Panc1 (cell line): ENCODE measurements at regions not wholly inside any gene's neighbourhood (a gene's known extent, or its start where the extent isn't known, plus 50 kb on each side); places are given as distances from the start of the nearest gene placed in this dataset.

ENCODE experiments used
- ATAC-seq: fragments of 200-7000 bp; cut with Tn5 transposase; 2 replicates; pipeline ENCODE4 v1.9.1; 2020; ENCODE audit warnings: mild to moderate bottlenecking, moderate library complexity
- BruUV-seq: library from RNA; stranded (reverse); fragments of 400-500 nt; replicated peaks from 2 replicates; lab custom pipeline; 2021; lab: Mats Ljungman, UMichigan
- CTCF ChIA-PET: fragments of 300-600 bp; sonication (Branson Sonifier 250); formaldehyde crosslinking; loops from one replicate; lab custom pipeline; 2022; ENCODE audit warnings: antibody characterized with exemption; lab: Charles Lee
- POLR2A ChIA-PET: fragments of 300-600 bp; sonication (Branson Sonifier 250); formaldehyde crosslinking; loops from one replicate; lab custom pipeline; 2022; ENCODE audit warnings: antibody characterized with exemption; lab: Charles Lee
- DNase-seq: peaks from one replicate; pipeline ENCODE4 v3.0.0-alpha.2; 2010; ENCODE audit warnings: low read depth, low spot score
- H3K27ac ChIP-seq: 2 replicates; pipeline ENCODE4 v1.5.1; 2011; ENCODE audit warnings: mild to moderate bottlenecking, low read length, inconsistent platforms
- H3K27me3 ChIP-seq: fragments of 200-500 bp; sonication (Bioruptor generic); 2 replicates; pipeline ENCODE4 v1.6.0; 2014; ENCODE audit warnings: low read length, inconsistent platforms; ENCODE audit not compliant: control insufficient read depth, insufficient read depth
- H3K36me3 ChIP-seq: fragments of 200-500 bp; sonication (Bioruptor generic); 2 replicates; pipeline ENCODE4 v1.5.1; 2014; ENCODE audit warnings: inconsistent platforms, mild to moderate bottlenecking, low read length, moderate library complexity; ENCODE audit not compliant: control insufficient read depth, insufficient read depth
- H3K4me1 ChIP-seq: 2 replicates; pipeline ENCODE4 v1.5.1; 2011; ENCODE audit warnings: inconsistent platforms, mild to moderate bottlenecking, low read length, moderate library complexity; ENCODE audit not compliant: control insufficient read depth, insufficient read depth
- H3K4me3 ChIP-seq, 2 experiments: 2 replicates each; pipeline ENCODE4 v1.5.1; 2011 to 2012; ENCODE audit warnings: low read depth in 2 of 2, low read length in 2 of 2, mild to moderate bottlenecking in 2 of 2, inconsistent platforms in 1 of 2, moderate library complexity in 1 of 2
- H3K9me3 ChIP-seq: fragments of 200-500 bp; sonication (Bioruptor generic); 2 replicates; pipeline ENCODE4 v1.5.1; 2014; ENCODE audit warnings: low read depth, mild to moderate bottlenecking, inconsistent platforms, low read length, moderate library complexity; ENCODE audit not compliant: control insufficient read depth, insufficient read depth
- CTCF ChIP-seq: fragments of 450-650 bp; IDR thresholded peaks from 2 replicates; pipeline ENCODE4 v1.5.1; 2017; ENCODE audit warnings: mild to moderate bottlenecking
- POLR2AphosphoS5 ChIP-seq: IDR thresholded peaks from 2 replicates; pipeline ENCODE4 v1.6.1; 2012; ENCODE audit warnings: mild to moderate bottlenecking, low read depth, low read length, moderate library complexity
- SIN3A ChIP-seq: IDR thresholded peaks from 2 replicates; pipeline ENCODE4 v1.6.1; 2012; ENCODE audit warnings: low read depth, mild to moderate bottlenecking, low read length, moderate library complexity, borderline replicate concordance; ENCODE audit not compliant: insufficient read depth
- TCF7L2 ChIP-seq: IDR thresholded peaks from 2 replicates; pipeline ENCODE4 v1.6.1; 2011; ENCODE audit warnings: mild to moderate bottlenecking, low read depth, low read length, inconsistent platforms
- in situ Hi-C: cut with HindIII; loops from 2 replicates; pipeline ENCODE4 v1.10.0; 2016; ENCODE audit warnings: low sequenced_read_pairs, low pct_unique_long_range_greater_than_20kb
- intact Hi-C: fragments of 100-400 bp; cut with micrococcal nuclease; formaldehyde crosslinking; loops from one replicate; pipeline ENCODE4 v1.10.0; 2022; ENCODE audit not compliant: unreplicated experiment
- TF ChIP-seq, protein P1 (sequence below), 2 experiments: IDR thresholded peaks; 2 replicates each; pipeline ENCODE4 v1.6.1; 2011 to 2012; ENCODE audit warnings: low read depth in 2 of 2, control low read depth in 1 of 2, low read length in 1 of 2, mild to moderate bottlenecking in 1 of 2, moderate library complexity in 1 of 2; ENCODE audit not compliant: insufficient read depth in 1 of 2

DNA sequence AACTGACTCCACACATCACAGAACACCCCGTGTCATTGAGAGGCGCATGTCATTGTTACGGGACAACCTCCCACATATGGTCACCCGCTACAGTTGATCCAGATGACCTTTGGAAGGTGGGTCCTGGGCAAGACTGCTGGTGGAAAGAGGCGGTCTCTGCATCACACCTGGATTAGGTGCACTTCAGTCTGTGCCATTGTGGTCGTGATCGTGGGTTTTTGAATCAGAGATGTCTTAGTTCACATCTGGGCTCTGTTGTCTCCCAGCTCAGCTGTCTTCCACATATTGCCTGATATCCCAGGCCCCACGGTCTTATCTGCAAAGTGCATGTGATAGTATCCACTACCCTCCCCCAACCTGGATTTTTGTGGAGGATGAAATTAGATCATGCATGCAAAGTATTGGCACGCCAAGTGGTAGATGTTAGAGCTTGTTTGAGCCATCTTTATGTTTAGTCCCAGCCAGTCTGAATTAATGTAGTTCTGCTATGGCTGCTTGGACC lies 208.7 kb upstream of the FOXN3 start:
- H3K36me3 ChIP-seq = no peaks in the 10 kb centered on the region
- in situ Hi-C loops (no loop called here), intact Hi-C loops (no loop called here)
- no peak for DNase-seq
- no peak overlapping the region for H3K4me3 ChIP-seq
- H3K9me3 ChIP-seq = no peaks in the 10 kb centered on the region
- no TSS peak for BruUV-seq
- H3K27me3 ChIP-seq = no peaks in the 10 kb centered on the region
- POLR2A ChIA-PET = no interaction called here
- no peak overlapping the region for H3K27ac ChIP-seq
- TF ChIP-seq TCF7L2 (no peak), CTCF (no peak)
- TF ChIP-seq, protein P1, sequence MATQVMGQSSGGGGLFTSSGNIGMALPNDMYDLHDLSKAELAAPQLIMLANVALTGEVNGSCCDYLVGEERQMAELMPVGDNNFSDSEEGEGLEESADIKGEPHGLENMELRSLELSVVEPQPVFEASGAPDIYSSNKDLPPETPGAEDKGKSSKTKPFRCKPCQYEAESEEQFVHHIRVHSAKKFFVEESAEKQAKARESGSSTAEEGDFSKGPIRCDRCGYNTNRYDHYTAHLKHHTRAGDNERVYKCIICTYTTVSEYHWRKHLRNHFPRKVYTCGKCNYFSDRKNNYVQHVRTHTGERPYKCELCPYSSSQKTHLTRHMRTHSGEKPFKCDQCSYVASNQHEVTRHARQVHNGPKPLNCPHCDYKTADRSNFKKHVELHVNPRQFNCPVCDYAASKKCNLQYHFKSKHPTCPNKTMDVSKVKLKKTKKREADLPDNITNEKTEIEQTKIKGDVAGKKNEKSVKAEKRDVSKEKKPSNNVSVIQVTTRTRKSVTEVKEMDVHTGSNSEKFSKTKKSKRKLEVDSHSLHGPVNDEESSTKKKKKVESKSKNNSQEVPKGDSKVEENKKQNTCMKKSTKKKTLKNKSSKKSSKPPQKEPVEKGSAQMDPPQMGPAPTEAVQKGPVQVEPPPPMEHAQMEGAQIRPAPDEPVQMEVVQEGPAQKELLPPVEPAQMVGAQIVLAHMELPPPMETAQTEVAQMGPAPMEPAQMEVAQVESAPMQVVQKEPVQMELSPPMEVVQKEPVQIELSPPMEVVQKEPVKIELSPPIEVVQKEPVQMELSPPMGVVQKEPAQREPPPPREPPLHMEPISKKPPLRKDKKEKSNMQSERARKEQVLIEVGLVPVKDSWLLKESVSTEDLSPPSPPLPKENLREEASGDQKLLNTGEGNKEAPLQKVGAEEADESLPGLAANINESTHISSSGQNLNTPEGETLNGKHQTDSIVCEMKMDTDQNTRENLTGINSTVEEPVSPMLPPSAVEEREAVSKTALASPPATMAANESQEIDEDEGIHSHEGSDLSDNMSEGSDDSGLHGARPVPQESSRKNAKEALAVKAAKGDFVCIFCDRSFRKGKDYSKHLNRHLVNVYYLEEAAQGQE (IDR thresholded peaks at IDR 0.05; ENCODE audit: insufficient read depth in 1 of 2, low read depth in 2 of 2, low read length in 1 of 2) = no peak
- no peaks in the 10 kb centered on the region for H3K4me1 ChIP-seq
- ATAC-seq = no peak
- CTCF ChIA-PET = no interaction called here

DNA sequence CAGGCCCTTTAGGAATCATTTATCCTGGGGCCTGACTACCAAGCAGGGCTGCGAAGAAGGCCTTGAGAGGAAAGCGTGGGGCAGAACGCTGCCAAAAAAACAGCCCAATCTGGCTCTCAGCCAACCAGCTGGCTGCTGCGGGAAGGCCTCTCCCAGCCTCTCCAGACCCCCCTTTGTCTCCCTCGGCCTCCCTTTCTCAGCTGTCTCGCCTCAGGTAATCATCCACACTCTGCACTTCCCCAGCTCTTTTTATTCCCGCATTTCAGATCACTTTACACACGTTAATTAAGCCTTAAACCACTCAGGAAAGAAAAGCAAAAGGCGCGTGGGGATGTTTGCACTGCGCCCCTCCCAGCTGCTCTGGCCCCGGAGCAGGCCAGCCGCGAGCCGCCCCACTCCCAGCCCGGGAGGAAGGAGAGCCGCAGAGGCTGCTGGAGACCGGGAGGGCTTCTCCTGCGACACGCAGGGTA lies 208.2 kb upstream of the FOXN3 start:
- intact Hi-C loops (no loop called here), in situ Hi-C loops (no loop called here)
- no peak for DNase-seq
- H3K27ac ChIP-seq = no peak overlapping the region
- CTCF ChIA-PET = no interaction called here
- POLR2A ChIA-PET = no interaction called here
- no peaks in the 10 kb centered on the region for H3K4me1 ChIP-seq
- peaks cover 3% of the 10 kb centered on the region for H3K27me3 ChIP-seq
- ATAC-seq = no peak
- BruUV-seq = no TSS peak
- TF ChIP-seq, protein P1 (IDR thresholded peaks at IDR 0.05; ENCODE audit: insufficient read depth in 1 of 2, low read depth in 2 of 2, low read length in 1 of 2) = no peak
- TF ChIP-seq POLR2AphosphoS5 (no peak), TCF7L2 (no peak), CTCF (no peak), SIN3A (no peak)
- no peaks in the 10 kb centered on the region for H3K9me3 ChIP-seq
- H3K4me3 ChIP-seq = no peak overlapping the region
- H3K36me3 ChIP-seq = no peaks in the 10 kb centered on the region
